Activated CD4-positive, alpha-beta T cell treated with anti-CD3 and anti-CD28 coated beads for 4 hours (primary cell): ENCODE measurements at regions not wholly inside any gene's neighbourhood (a gene's known extent, or its start where the extent isn't known, plus 50 kb on each side); places are given as distances from the start of the nearest gene placed in this dataset.
"Not testable (repeated sequence)": the region's sequence is repeated elsewhere in the genome, so short reads cannot be mapped to it uniquely, and the experiment has no call there.

Experiments
- DNase-seq, 2 donors: peaks; one replicate each; pipeline ENCODE4 v3.0.0-alpha.2; 2020

- no peak for DNase-seq
Observed at GRCh38 chr4:128444544-128445302, 157.1 kb upstream of the PGRMC2 start.

- no peak for DNase-seq
Observed at GRCh38 chr4:128440923-128441322, 153.3 kb upstream of the PGRMC2 start.

- DNase-seq, result not testable (repeated sequence)
Observed at GRCh38 chr4:128437023-128437422, 149.4 kb upstream of the PGRMC2 start.

- not testable (repeated sequence) for DNase-seq
Observed at GRCh38 chr4:128429023-128429613, 141.5 kb upstream of the PGRMC2 start.

- no peak for DNase-seq
Observed at GRCh38 chr4:128428397-128428796, 140.8 kb upstream of the PGRMC2 start.

- DNase-seq, result no peak
Observed at GRCh38 chr4:128427832-128428366, 140.3 kb upstream of the PGRMC2 start.

GRCh38 chr4:128424527-128425497 lies 137.2 kb upstream of the PGRMC2 start:
- no peak for DNase-seq

GRCh38 chr4:128422296-128422695 lies 134.7 kb upstream of the PGRMC2 start:
- not testable (repeated sequence) for DNase-seq

- DNase-seq, result no peak
Observed at GRCh38 chr4:128416921-128417320, 129.3 kb upstream of the PGRMC2 start.

GRCh38 chr4:128410037-128410436 lies 122.4 kb upstream of the PGRMC2 start:
- DNase-seq, result no peak

- no peak for DNase-seq
Observed at GRCh38 chr4:128403586-128403985, 116.0 kb upstream of the PGRMC2 start.

- DNase-seq, result no peak
Observed at GRCh38 chr4:128394778-128395177, 107.2 kb upstream of the PGRMC2 start.

GRCh38 chr4:128393101-128393704 lies 105.6 kb upstream of the PGRMC2 start:
- no peak for DNase-seq

- no peak for DNase-seq
Observed at GRCh38 chr4:128390475-128390996, 102.9 kb upstream of the PGRMC2 start.

- no peak for DNase-seq
Observed at GRCh38 chr4:128388796-128389195, 101.2 kb upstream of the PGRMC2 start.

- DNase-seq, result no peak
Observed at GRCh38 chr4:128388352-128388630, 100.7 kb upstream of the PGRMC2 start.

- DNase-seq, result no peak
Observed at GRCh38 chr4:128387600-128388351, 100.2 kb upstream of the PGRMC2 start.

GRCh38 chr4:128386761-128387599 lies 99.4 kb upstream of the PGRMC2 start:
- no peak for DNase-seq

GRCh38 chr4:128385683-128386304 lies 98.2 kb upstream of the PGRMC2 start:
- no peak for DNase-seq
